ENCODE measurements at regions not wholly inside any gene's neighbourhood (a gene's known extent, or its start where the extent isn't known, plus 50 kb on each side); places are given as distances from the start of the nearest gene placed in this dataset.
"Not testable (repeated sequence)": the region's sequence is repeated elsewhere in the genome, so short reads cannot be mapped to it uniquely, and the experiment has no call there.

DNA sequence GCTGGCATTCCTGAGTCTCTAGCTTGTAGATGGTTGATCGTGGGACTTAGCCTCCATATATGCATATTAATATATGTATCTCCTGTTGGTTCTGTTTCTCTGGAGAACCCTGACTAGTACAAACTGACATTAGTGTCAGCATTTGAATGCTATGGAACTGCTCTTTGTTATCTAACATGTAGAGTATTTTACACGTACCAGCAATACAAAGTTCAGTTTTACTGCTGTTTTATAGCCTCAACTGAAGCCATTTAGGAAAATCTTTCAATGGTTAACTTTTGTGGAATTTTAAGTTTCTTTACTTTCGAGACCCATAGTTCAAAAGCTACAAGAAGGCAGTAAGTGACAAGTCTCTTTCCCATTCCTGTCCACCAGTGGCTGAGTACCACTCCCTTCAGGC, 418.4 kb downstream of the NUP35 start:
- TF ChIP-seq, protein P1, sequence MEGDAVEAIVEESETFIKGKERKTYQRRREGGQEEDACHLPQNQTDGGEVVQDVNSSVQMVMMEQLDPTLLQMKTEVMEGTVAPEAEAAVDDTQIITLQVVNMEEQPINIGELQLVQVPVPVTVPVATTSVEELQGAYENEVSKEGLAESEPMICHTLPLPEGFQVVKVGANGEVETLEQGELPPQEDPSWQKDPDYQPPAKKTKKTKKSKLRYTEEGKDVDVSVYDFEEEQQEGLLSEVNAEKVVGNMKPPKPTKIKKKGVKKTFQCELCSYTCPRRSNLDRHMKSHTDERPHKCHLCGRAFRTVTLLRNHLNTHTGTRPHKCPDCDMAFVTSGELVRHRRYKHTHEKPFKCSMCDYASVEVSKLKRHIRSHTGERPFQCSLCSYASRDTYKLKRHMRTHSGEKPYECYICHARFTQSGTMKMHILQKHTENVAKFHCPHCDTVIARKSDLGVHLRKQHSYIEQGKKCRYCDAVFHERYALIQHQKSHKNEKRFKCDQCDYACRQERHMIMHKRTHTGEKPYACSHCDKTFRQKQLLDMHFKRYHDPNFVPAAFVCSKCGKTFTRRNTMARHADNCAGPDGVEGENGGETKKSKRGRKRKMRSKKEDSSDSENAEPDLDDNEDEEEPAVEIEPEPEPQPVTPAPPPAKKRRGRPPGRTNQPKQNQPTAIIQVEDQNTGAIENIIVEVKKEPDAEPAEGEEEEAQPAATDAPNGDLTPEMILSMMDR (IDR thresholded peaks at IDR 0.05; ENCODE audit: borderline replicate concordance, extremely low read depth, insufficient read depth) = no peak
- H3K27ac ChIP-seq (ENCODE audit: low read depth in 2 of 2, low read length in 2 of 2) = no peak overlapping the region
- H3K4me3 ChIP-seq (ENCODE audit: low read length in 3 of 3) = no peak overlapping the region
- H3K4me1 ChIP-seq (ENCODE audit: control insufficient read depth in 2 of 3, insufficient read depth in 2 of 3, low read depth in 1 of 3, low read length in 3 of 3) = no peaks in the 10 kb centered on the region
- no peaks in the 10 kb centered on the region for H3K9me3 ChIP-seq (ENCODE audit: control insufficient read depth in 2 of 3, insufficient read depth in 1 of 3, low read length in 3 of 3)
- FAIRE-seq (no peak), DNase-seq (peak in 2 of 5 donors; percentile 11 to 29)
- no peaks in the 10 kb centered on the region for H3K36me3 ChIP-seq (ENCODE audit: control insufficient read depth in 2 of 3, insufficient read depth in 3 of 3, low read length in 3 of 3)
- no peak overlapping the region for H3K9ac ChIP-seq (ENCODE audit: low read length in 3 of 3)
- no peaks in the 10 kb centered on the region for H3K27me3 ChIP-seq (ENCODE audit: control insufficient read depth, insufficient read depth, low read length)
- intact Hi-C loops (cut with DNase I) = no loop called here

DNA sequence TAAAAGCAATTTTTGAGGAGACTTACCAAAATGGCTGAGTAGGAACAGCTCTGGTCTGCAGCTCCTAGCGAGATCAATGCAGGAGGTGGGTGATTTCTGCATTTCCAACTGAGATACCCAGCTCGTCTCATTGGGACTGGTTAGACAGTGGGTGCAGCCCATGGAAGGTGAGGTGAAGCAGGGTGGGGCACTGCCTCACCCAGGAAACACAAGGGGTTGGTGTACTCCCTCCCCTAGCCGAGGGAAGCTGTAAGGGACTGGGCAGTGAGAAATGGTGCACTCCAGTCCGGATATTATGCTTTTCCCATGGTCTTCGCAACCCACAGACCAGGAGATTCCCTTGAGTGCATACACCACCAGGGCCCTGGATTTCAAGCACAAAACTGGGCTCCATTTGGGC, 419.0 kb downstream of the NUP35 start:
- Histone ChIP-seq H3K9me3 (ENCODE audit: control insufficient read depth in 2 of 3, insufficient read depth in 1 of 3, low read length in 3 of 3) (no peaks in the 10 kb centered on the region), H3K27ac (ENCODE audit: low read depth in 2 of 2, low read length in 2 of 2) (no peak overlapping the region), H3K27me3 (ENCODE audit: control insufficient read depth, insufficient read depth, low read length) (no peaks in the 10 kb centered on the region), H3K36me3 (ENCODE audit: control insufficient read depth in 2 of 3, insufficient read depth in 3 of 3, low read length in 3 of 3) (no peaks in the 10 kb centered on the region), H3K4me1 (ENCODE audit: control insufficient read depth in 2 of 3, insufficient read depth in 2 of 3, low read depth in 1 of 3, low read length in 3 of 3) (no peaks in the 10 kb centered on the region), H3K9ac (ENCODE audit: low read length in 3 of 3) (no peak overlapping the region), H3K4me3 (ENCODE audit: low read length in 3 of 3) (no peak overlapping the region)
- intact Hi-C loops (cut with DNase I) = no loop called here
- no peak for FAIRE-seq
- DNase-seq = no peak
- TF ChIP-seq, protein P1 (IDR thresholded peaks at IDR 0.05; ENCODE audit: borderline replicate concordance, extremely low read depth, insufficient read depth) = no peak

DNA sequence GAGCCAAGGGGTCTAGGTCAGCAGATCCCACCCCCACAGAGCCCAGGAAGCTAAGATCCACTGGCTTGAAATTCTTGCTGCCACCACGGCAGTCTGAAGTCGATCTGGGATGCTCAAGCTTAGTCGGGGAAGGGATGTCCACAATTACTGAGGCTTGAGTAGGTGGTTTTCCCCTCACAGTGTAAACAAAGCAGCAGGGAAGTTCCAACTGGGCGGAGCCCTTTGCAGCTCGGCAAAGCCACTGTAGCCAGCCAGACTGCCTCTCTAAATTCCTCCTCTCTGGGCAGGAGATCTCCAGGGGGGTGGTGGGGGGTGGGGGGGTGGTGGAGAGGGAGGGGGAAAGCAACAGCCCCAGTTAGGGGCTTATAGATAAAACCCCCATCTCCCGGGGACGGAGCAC, 419.5 kb downstream of the NUP35 start:
- FAIRE-seq (no peak), DNase-seq (no peak)
- no peaks in the 10 kb centered on the region for H3K36me3 ChIP-seq (ENCODE audit: control insufficient read depth in 2 of 3, insufficient read depth in 3 of 3, low read length in 3 of 3)
- intact Hi-C loops (cut with DNase I) = no loop called here
- H3K4me1 ChIP-seq (ENCODE audit: control insufficient read depth in 2 of 3, insufficient read depth in 2 of 3, low read depth in 1 of 3, low read length in 3 of 3) = no peaks in the 10 kb centered on the region
- H3K27me3 ChIP-seq (ENCODE audit: control insufficient read depth, insufficient read depth, low read length) = no peaks in the 10 kb centered on the region
- H3K9ac ChIP-seq (ENCODE audit: low read length in 3 of 3) = no peak overlapping the region
- H3K4me3 ChIP-seq (ENCODE audit: low read length in 3 of 3) = no peak overlapping the region
- H3K27ac ChIP-seq (ENCODE audit: low read depth in 2 of 2, low read length in 2 of 2) = no peak overlapping the region
- no peaks in the 10 kb centered on the region for H3K9me3 ChIP-seq (ENCODE audit: control insufficient read depth in 2 of 3, insufficient read depth in 1 of 3, low read length in 3 of 3)
- TF ChIP-seq, protein P1 (IDR thresholded peaks at IDR 0.05; ENCODE audit: borderline replicate concordance, extremely low read depth, insufficient read depth) = no peak

DNA sequence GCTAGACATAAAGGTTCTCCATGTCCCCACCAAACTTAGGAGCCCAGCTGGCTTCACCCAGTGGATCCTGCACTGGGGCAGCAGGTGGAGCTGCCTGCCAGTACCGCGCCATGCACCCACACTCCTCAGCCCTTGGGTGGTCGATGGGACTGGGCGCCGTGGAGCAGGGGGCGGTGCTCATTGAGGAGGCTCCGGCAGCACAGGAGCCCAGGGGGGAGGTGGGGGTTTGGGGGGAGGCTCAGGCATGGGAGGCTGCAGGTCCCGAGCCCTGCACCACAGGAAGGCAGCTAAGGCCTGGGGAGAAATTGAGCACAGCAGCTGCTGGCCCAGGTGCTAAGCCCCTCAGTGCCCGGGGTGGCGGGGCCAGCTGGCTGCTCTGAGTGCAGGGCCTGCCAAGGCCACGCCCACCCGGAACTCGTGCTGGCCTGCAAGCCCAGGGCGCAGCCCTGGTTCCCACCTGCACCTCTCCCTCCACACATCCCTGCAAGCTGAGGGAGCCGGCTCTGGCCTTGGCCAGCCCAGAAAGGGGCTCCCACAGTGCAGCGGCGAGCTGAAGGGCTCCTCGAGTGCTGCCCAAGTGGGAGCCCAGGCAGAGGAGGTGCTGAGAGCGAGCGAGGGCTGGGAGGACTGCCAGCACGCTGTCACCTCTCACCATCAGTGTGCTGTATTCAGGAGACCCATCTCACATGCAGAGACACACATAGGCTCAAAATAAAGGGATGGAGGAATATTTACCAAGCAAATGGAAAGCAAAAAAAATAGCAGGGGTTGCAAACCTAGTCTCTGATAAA, 422.5 kb downstream of the NUP35 start:
- H3K4me3 ChIP-seq (ENCODE audit: low read length in 3 of 3); intact Hi-C loops (cut with DNase I); H3K27me3 ChIP-seq (ENCODE audit: control insufficient read depth, insufficient read depth, low read length); H3K4me1 ChIP-seq (ENCODE audit: control insufficient read depth in 2 of 3, insufficient read depth in 2 of 3, low read depth in 1 of 3, low read length in 3 of 3); H3K9me3 ChIP-seq (ENCODE audit: control insufficient read depth in 2 of 3, insufficient read depth in 1 of 3, low read length in 3 of 3); H3K27ac ChIP-seq (ENCODE audit: low read depth in 2 of 2, low read length in 2 of 2); H3K9ac ChIP-seq (ENCODE audit: low read length in 3 of 3); H3K36me3 ChIP-seq (ENCODE audit: control insufficient read depth in 2 of 3, insufficient read depth in 3 of 3, low read length in 3 of 3); FAIRE-seq: not testable (repeated sequence)
- peak in 1 of 5 donors; percentile 68 for DNase-seq
